K562 (cell line): ENCODE measurements at regions not wholly inside any gene's neighbourhood (a gene's known extent, or its start where the extent isn't known, plus 50 kb on each side); places are given as distances from the start of the nearest gene placed in this dataset.

ENCODE experiments used
- ATAC-seq: fragments of 200-7000 bp; cut with Tn5 transposase; 3 replicates; pipeline ENCODE4 v1.9.1; 2020; ENCODE audit warnings: moderate library complexity
- BruUV-seq: library from RNA; stranded (reverse); fragments of 400-500 nt; replicated peaks from 2 replicates; lab custom pipeline; 2021; lab: Mats Ljungman, UMichigan
- CTCF ChIA-PET: fragments of 300-600 bp; formaldehyde crosslinking; extraction: SDS; loops from one replicate; lab custom pipeline; 2021; ENCODE audit warnings: low intra/inter-chr PET ratio; lab: Yijun Ruan, JAX
- POLR2A ChIA-PET: fragments of 300-600, 350-650 bp; sonication (Branson Sonifier 250); formaldehyde crosslinking; extraction: SDS; loops from one replicate; lab custom pipeline; 2021; ENCODE audit warnings: antibody characterized with exemption, inconsistent platforms; lab: Yijun Ruan, JAX
- DNase-seq, 4 experiments: peaks; one replicate each; pipeline versions ENCODE4 v3.0.0 to v3.0.0-alpha.2; 2011 to 2018; ENCODE audit warnings: low spot score in 3 of 4, mixed read lengths in 3 of 4; ENCODE audit errors: extremely low read depth in 1 of 4
- FAIRE-seq: peaks from 2 replicates; lab custom pipeline; 2011; peaks lifted over from hg19 to GRCh38; lab: Jason Lieb, UNC
- H2AFZ ChIP-seq: 2 replicates; pipeline ENCODE4 v1.6.0; 2011; ENCODE audit warnings: low read depth, low read length, control low read depth, inconsistent platforms
- H3K27ac ChIP-seq: fragments of 200-600 bp; 3 replicates; pipeline ENCODE4 v1.8.0; 2011; ENCODE audit warnings: low read depth, mild to moderate bottlenecking, control low read depth, inconsistent platforms, low read length, moderate library complexity, mixed read lengths; ENCODE audit errors: extremely low read depth
- H3K27me3 ChIP-seq, 2 experiments: fragments of 300-600 bp in 1 of 2; 2 replicates in 1 of 2; 3 replicates in 1 of 2; pipeline versions ENCODE4 v1.6.0 to v1.8.0; 2011; ENCODE audit warnings: inconsistent platforms in 2 of 2, low read length in 2 of 2, mild to moderate bottlenecking in 1 of 2, mixed read lengths in 1 of 2, moderate library complexity in 1 of 2; ENCODE audit not compliant: control insufficient read depth in 2 of 2, insufficient read depth in 2 of 2
- H3K36me3 ChIP-seq: fragments of 300-600 bp; 3 replicates; pipeline ENCODE4 v1.8.0; 2011; ENCODE audit warnings: mild to moderate bottlenecking, low read length, inconsistent platforms; ENCODE audit not compliant: control insufficient read depth, insufficient read depth
- H3K4me1 ChIP-seq, 2 experiments: fragments of 200-600 bp in 1 of 2; replicated peaks in 1 of 2; 2 replicates in 1 of 2; 3 replicates in 1 of 2; pipeline versions ENCODE4 v1.5.1 to v1.8.0; 2011; ENCODE audit warnings: inconsistent platforms in 2 of 2, low read length in 2 of 2, mild to moderate bottlenecking in 1 of 2, mixed read lengths in 1 of 2, moderate library complexity in 1 of 2; ENCODE audit not compliant: control insufficient read depth in 2 of 2, insufficient read depth in 2 of 2
- H3K4me2 ChIP-seq: 2 replicates; pipeline ENCODE4 v1.6.1; 2011; ENCODE audit warnings: low read length, control low read depth, inconsistent platforms, mixed read lengths; ENCODE audit not compliant: insufficient read depth
- H3K4me3 ChIP-seq: fragments of 200-600 bp; sonication (generic), shearing (Covaris generic); 2 replicates; pipeline ENCODE4 v1.5.1; 2016; ENCODE audit warnings: control low read depth, inconsistent platforms
- H3K79me2 ChIP-seq: fragments of 200-600 bp; 3 replicates; pipeline ENCODE4 v1.8.0; 2011; ENCODE audit warnings: low read length, inconsistent platforms; ENCODE audit not compliant: control insufficient read depth, insufficient read depth
- H3K9ac ChIP-seq, 2 experiments: 2 replicates each; pipeline versions ENCODE4 v1.6.0 to v1.6.1; 2011; ENCODE audit warnings: low read depth in 2 of 2, low read length in 2 of 2, control low read depth in 1 of 2, inconsistent platforms in 1 of 2, mild to moderate bottlenecking in 1 of 2, mixed read lengths in 1 of 2; ENCODE audit not compliant: insufficient read depth in 1 of 2
- H3K9me1 ChIP-seq: one replicate; pipeline ENCODE4 v1.6.0; 2011; ENCODE audit warnings: inconsistent platforms, mild to moderate bottlenecking, low read length, moderate library complexity; ENCODE audit not compliant: control insufficient read depth, insufficient read depth
- H3K9me3 ChIP-seq: replicated peaks from 2 replicates; pipeline ENCODE4 v1.5.1; 2011; ENCODE audit warnings: low read depth, low read length, inconsistent platforms; ENCODE audit not compliant: control insufficient read depth, insufficient read depth
- H4K20me1 ChIP-seq: replicated peaks from 2 replicates; pipeline ENCODE4 v1.6.1; 2011; ENCODE audit warnings: low read length, inconsistent platforms, mixed read lengths; ENCODE audit not compliant: control insufficient read depth, insufficient read depth
- BRF1 ChIP-seq: IDR thresholded peaks from 3 replicates; pipeline ENCODE4 v1.6.1; 2011; ENCODE audit warnings: borderline replicate concordance, mild to moderate bottlenecking; ENCODE audit not compliant: insufficient read length; ENCODE audit errors: extremely low read depth
- CBX8 ChIP-seq: fragments of 200-600 bp; sonication (generic); IDR thresholded peaks from 2 replicates; pipeline ENCODE4 v1.6.1; 2012; ENCODE audit warnings: borderline replicate concordance, mixed run types, low read depth, mild to moderate bottlenecking, moderate library complexity, mixed read lengths, low read length, control low read depth, inconsistent platforms; ENCODE audit not compliant: poor library complexity, severe bottlenecking; ENCODE audit errors: extremely low read depth
- MLX ChIP-seq, 2 experiments: fragments of 450-650 bp in 1 of 2; sonication (generic) in 1 of 2; formaldehyde crosslinking; conservative IDR thresholded peaks; 2 replicates each; pipeline versions ENCODE4 v1.4.0 to v1.8.1; 2020 to 2022; ENCODE audit warnings: mild to moderate bottlenecking in 1 of 2, missing genetic modification reagents in 1 of 2
- PHTF2 ChIP-seq: fragments of 250-450 bp; sonication (Bioruptor Pico); IDR thresholded peaks from 2 replicates; pipeline ENCODE4 v1.5.0; 2021; ENCODE audit warnings: mild to moderate bottlenecking
- TEAD1 ChIP-seq, 2 experiments: fragments of 450-650 bp in 1 of 2; sonication (generic) in 1 of 2; formaldehyde crosslinking; IDR thresholded peaks; 2 replicates each; pipeline versions ENCODE4 v1.4.0 to v1.8.0; 2020 to 2022; ENCODE audit warnings: mild to moderate bottlenecking in 2 of 2, missing genetic modification reagents in 1 of 2
- ZNF347 ChIP-seq: fragments of 450-650 bp; formaldehyde crosslinking; IDR thresholded peaks from 2 replicates; pipeline ENCODE4 v1.4.0; 2020; ENCODE audit warnings: low read depth, mild to moderate bottlenecking, moderate library complexity
- WGBS: fragments of 100-300 bp; shearing (Covaris generic); methylation state at CpG from one replicate; pipeline ENCODE4 v1.1.6; 2016; ENCODE audit warnings: low coverage, mixed read lengths; ENCODE audit not compliant: insufficient coverage; ENCODE audit errors: missing lambda C conversion rate; 5-methylcytosine and 5-hydroxymethylcytosine counted together
- in situ Hi-C: fragments of 300-500 bp; cut with MboI; formaldehyde crosslinking; loops from 4 replicates; pipeline ENCODE4 v1.15.0; 2018; ENCODE audit warnings: inconsistent platforms, mixed read lengths
- intact Hi-C: fragments of 100-400 bp; cut with micrococcal nuclease; formaldehyde crosslinking; loops from 2 replicates; pipeline ENCODE4 v1.14.2; 2022

- no peak for TF ChIP-seq BRF1
- no peak for TF ChIP-seq TEAD1 (CRISPR knock-in tag; IDR thresholded peaks at IDR 0.05)
- no peak for TF ChIP-seq ZNF347 (CRISPR knock-in tag)
- TF ChIP-seq PHTF2 (CRISPR knock-in tag), result no peak
- no peak for TF ChIP-seq MLX (CRISPR knock-in tag; conservative IDR thresholded peaks at IDR 0.05)
Measured at GRCh38 chr2:240214790-240215675, 74.6 kb upstream of the OTOS start (continued).

GRCh38 chr2:240215676-240216051 is 75.2 kb upstream of the OTOS start:
- in situ Hi-C loops, result no loop called here
- no peaks in the 10 kb centered on the region for H3K9me3 ChIP-seq
- H3K79me2 ChIP-seq, result no peaks in the 10 kb centered on the region
- no peak overlapping the region for H3K4me2 ChIP-seq
- intact Hi-C loops, result no loop called here
- no TSS peak for BruUV-seq
- no peaks in the 10 kb centered on the region for H4K20me1 ChIP-seq
- FAIRE-seq (no peak), ATAC-seq (no peak), DNase-seq (no peak)
- POLR2A ChIA-PET, result interaction anchor here (0.6 kb wide), 1 partner anchor 17 kb away, joined by 3 read pairs; no protein-coding TSS in a partner anchor
- H3K27me3 ChIP-seq, result peaks cover 4 to 38% of the 10 kb centered on the region in 2 experiments; a peak in 4 of 5 replicates
- no peak overlapping the region for H3K4me3 ChIP-seq
- no peaks in the 10 kb centered on the region for H3K9me1 ChIP-seq
- H3K9ac ChIP-seq, result no peak overlapping the region
- CTCF ChIA-PET, result no interaction called here
- H2AFZ ChIP-seq, result no peak overlapping the region
- 0% methylated on average over 4 of the region's 8 CpGs for WGBS
- H3K4me1 ChIP-seq, result no peaks in the 10 kb centered on the region
- no peak overlapping the region for H3K27ac ChIP-seq
- no peaks in the 10 kb centered on the region for H3K36me3 ChIP-seq
- no peak for TF ChIP-seq CBX8
- TF ChIP-seq, all 486 proteins: peak for 0
